Hepatocyte (in vitro differentiated cells): ENCODE measurements at regions not wholly inside any gene's neighbourhood (a gene's known extent, or its start where the extent isn't known, plus 50 kb on each side); places are given as distances from the start of the nearest gene placed in this dataset.

Source experiments
- EZH2 ChIP-seq: fragments of 200-600 bp; sonication (generic); IDR thresholded peaks from 2 replicates; pipeline ENCODE4 v1.6.1; 2016; ENCODE audit warnings: antibody characterized with exemption, mild to moderate bottlenecking, borderline replicate concordance
- EZH2phosphoT487 ChIP-seq: fragments of 200-600 bp; sonication (generic); IDR thresholded peaks from one replicate; pipeline ENCODE4 v1.6.1; 2018; ENCODE audit warnings: antibody characterized with exemption, mild to moderate bottlenecking, low read depth, moderate library complexity; ENCODE audit not compliant: unreplicated experiment, severe bottlenecking
- TF ChIP-seq, protein P1 (sequence below): fragments of 200-600 bp; sonication (generic); IDR thresholded peaks from 2 replicates; pipeline ENCODE4 v1.5.1; 2016; ENCODE audit warnings: antibody characterized with exemption, mild to moderate bottlenecking; ENCODE audit not compliant: poor library complexity

DNA sequence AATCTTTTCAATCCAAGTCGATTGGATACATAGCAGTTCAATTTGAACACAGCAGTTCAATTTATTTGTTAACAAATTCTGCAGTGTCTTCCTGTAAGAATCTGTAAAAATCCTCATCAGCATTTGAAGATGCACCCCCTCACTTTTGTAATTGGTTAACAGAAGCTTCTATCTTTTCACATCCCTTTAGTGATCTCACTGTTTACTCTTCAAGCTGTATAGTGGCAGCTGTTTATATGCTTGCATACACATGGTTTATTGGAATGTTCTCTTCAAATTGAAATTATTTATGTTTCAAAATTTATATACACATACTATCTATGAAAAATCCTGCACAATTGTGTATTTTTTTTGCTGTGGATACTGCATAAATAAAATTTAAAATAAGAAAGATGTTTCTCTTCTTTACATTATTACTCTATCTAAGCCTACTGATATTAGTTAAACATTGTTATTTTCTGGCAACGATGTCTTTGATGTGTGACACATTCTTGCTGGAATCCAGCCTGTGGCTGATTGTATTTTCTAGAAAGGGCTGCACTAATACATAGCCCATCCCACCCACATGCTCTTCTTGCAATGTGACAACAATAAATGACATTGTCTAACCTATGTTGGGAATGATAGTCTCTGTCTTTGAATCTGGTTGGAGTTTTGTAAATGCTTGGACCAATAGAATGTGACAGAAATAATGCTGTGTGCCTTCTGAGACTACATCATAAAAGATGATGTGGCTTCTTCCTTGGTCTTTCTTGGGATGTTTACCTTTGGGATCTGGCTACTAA, 573.0 kb downstream of the CD109 start:
- TF ChIP-seq, protein P1, sequence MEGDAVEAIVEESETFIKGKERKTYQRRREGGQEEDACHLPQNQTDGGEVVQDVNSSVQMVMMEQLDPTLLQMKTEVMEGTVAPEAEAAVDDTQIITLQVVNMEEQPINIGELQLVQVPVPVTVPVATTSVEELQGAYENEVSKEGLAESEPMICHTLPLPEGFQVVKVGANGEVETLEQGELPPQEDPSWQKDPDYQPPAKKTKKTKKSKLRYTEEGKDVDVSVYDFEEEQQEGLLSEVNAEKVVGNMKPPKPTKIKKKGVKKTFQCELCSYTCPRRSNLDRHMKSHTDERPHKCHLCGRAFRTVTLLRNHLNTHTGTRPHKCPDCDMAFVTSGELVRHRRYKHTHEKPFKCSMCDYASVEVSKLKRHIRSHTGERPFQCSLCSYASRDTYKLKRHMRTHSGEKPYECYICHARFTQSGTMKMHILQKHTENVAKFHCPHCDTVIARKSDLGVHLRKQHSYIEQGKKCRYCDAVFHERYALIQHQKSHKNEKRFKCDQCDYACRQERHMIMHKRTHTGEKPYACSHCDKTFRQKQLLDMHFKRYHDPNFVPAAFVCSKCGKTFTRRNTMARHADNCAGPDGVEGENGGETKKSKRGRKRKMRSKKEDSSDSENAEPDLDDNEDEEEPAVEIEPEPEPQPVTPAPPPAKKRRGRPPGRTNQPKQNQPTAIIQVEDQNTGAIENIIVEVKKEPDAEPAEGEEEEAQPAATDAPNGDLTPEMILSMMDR, result no peak
- no peak for TF ChIP-seq EZH2
- TF ChIP-seq EZH2phosphoT487, result no peak
